Fibroblast of mammary gland (primary cell): ENCODE measurements at regions not wholly inside any gene's neighbourhood (a gene's known extent, or its start where the extent isn't known, plus 50 kb on each side); places are given as distances from the start of the nearest gene placed in this dataset.
A peak's percentile ranks its signal among the peaks of the same experiment; 100 is the strongest.

Source experiments
- DNase-seq: peaks from one replicate; pipeline ENCODE4 v3.0.0-alpha.2; 2010; ENCODE audit warnings: low read depth
- H3K4me3 ChIP-seq: 2 replicates; pipeline ENCODE4 v1.5.1; 2011; ENCODE audit warnings: low read depth, mild to moderate bottlenecking, low read length, moderate library complexity; ENCODE audit not compliant: control insufficient read depth
- CTCF ChIP-seq: conservative IDR thresholded peaks from 2 replicates; pipeline ENCODE4 v1.5.1; 2011; ENCODE audit warnings: low read depth, low read length, inconsistent platforms; ENCODE audit not compliant: control insufficient read depth, insufficient read depth

GRCh38 chr4:141439223-141439622, 197.2 kb upstream of the IL15 start:
- no peak overlapping the region for H3K4me3 ChIP-seq
- no peak for TF ChIP-seq CTCF
- no peak for DNase-seq

- no peak overlapping the region for H3K4me3 ChIP-seq
- DNase-seq: no peak
- TF ChIP-seq CTCF: no peak
These were observed 188.6 kb upstream of the IL15 start for GRCh38 chr4:141447761-141448160.

- no peak for TF ChIP-seq CTCF
- DNase-seq: no peak
- no peak overlapping the region for H3K4me3 ChIP-seq
These were observed 187.9 kb upstream of the IL15 start for GRCh38 chr4:141448490-141448889.

- H3K4me3 ChIP-seq: no peak overlapping the region
- no peak for TF ChIP-seq CTCF
- no peak for DNase-seq
These were observed 186.5 kb upstream of the IL15 start for GRCh38 chr4:141449927-141450326.

- no peak for DNase-seq
- H3K4me3 ChIP-seq: no peak overlapping the region
- TF ChIP-seq CTCF: no peak
These were observed 180.7 kb upstream of the IL15 start for GRCh38 chr4:141455651-141456050.

- TF ChIP-seq CTCF: no peak
- no peak overlapping the region for H3K4me3 ChIP-seq
- no peak for DNase-seq
These were observed 178.7 kb upstream of the IL15 start for GRCh38 chr4:141457653-141458052.

GRCh38 chr4:141458501-141458900, 177.9 kb upstream of the IL15 start:
- peak; percentile 10 for DNase-seq
- no peak overlapping the region for H3K4me3 ChIP-seq
- TF ChIP-seq CTCF: no peak
